HG03060 (cell line): ENCODE measurements at regions not wholly inside any gene's neighbourhood (a gene's known extent, or its start where the extent isn't known, plus 50 kb on each side); places are given as distances from the start of the nearest gene placed in this dataset.

Experiments used
- ATAC-seq: cut with Tn5 transposase; IDR thresholded peaks from one replicate; pipeline ENCODE4 v1.9.1; 2021; ENCODE audit warnings: low read depth, moderate number of reproducible peaks; ENCODE audit not compliant: unreplicated experiment

DNA sequence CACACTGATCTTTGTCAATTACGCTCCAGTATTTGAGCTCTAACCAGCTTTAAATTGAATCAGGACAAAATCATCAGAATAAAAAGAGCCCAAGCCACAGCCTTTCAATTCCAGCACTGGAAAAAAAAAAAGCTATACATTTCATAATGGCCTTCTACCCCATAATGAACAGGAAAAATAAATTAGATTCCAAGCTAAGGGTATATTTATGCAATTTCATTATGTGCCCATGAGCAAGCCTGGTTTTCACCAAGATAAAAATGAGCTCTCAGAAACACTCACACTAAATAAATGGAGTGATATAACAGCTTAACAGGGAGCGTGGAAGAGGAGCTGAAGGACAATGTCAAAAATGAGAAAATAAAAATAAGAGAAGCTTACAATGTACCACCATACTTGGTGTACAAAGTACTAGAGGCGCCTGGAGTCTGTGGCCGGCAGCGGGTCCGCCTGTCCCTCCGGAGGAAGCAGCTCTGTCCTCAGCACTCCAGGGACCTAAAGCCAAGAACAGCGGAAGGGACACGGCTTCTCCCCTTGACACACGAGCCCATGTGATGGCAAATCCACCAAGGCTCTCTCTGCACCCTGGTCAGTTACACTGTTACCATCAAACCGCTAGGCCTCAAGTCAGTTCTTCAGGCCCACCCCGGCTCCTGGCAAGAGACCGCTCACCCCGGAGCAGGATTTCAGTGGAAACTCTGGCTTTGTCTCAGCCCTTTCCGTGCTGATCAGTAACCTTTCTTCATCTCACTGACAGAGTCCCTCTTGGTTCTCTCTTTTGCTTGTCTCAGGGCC is 69.6 kb downstream of the RBFOX3 start:
- no peak for ATAC-seq

DNA sequence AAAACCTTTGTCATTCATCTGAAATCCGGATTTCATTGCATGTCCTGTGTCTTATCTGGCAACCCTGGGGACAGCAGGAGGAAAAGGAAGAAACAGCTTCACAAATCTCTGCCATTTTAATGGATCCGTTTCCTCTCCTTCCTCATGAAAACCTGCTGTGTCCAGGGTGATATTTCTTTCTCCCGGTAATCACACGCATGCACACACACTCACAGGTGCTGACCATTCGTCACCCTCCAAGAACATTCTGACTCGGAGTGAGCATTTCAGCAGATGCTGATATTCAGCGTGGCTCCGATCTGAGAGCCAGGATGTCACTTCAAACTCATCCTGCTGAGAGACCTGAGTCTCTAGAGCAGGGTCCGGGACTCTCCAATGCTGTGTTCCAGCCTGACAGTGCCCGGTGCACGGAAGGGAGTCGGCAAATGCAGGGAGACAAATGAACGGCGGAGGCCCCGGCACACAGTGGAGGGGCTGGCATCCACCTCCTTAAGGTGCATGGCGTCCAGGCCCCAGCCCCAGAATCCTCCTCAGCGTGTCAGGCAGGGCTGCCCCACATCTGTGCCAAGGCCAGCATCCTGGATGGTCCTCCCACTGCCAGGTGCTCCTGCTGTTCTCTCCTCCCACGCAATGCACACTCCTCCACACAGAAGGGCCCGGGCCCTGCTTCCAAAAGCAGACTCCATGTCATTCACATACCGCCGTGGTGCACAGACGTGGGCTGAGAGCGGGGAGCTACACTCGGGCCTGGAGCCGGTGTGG is 70.7 kb downstream of the RBFOX3 start:
- no peak for ATAC-seq

- ATAC-seq: no peak
Measured at GRCh38 chr17:79538291-79538690, 72.6 kb downstream of the RBFOX3 start.

GRCh38 chr17:79537686-79538085 is 73.2 kb downstream of the RBFOX3 start:
- no peak for ATAC-seq

- no peak for ATAC-seq
Measured at GRCh38 chr17:79537061-79537460, 73.8 kb downstream of the RBFOX3 start.

DNA sequence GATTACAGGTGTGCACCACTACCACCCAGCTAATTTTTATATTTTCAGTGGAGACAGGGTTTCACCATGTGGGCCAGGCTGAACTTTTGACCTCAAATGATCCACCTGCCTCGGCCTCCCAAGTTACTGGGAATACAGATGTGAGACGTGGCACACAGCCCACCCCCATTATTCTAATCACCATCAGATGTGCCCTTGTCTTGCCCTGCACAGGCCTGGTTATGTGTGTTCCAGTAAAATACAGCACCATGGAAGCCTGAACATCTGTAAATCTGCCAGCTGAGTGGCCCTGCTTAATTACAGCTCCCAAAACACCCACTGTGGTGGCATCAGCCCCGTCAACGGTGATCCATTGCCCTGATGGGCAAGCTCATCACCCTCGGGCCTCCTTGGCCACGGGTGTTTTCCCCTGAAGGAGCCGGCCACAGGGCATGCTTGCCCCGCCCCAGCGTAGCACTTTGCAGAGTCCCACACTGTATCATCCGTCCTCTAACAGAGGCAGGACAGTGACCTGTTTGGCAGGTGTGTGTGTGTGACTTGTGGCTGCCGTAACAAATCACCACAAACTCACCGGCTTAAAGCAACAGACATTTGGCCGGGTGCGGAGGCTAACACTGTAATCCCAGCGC is 74.5 kb downstream of the RBFOX3 start:
- no peak for ATAC-seq

GRCh38 chr17:79535728-79536025 is 75.2 kb downstream of the RBFOX3 start:
- ATAC-seq: no peak

- no peak for ATAC-seq
Measured at GRCh38 chr17:79534851-79535727, 75.8 kb downstream of the RBFOX3 start.

DNA sequence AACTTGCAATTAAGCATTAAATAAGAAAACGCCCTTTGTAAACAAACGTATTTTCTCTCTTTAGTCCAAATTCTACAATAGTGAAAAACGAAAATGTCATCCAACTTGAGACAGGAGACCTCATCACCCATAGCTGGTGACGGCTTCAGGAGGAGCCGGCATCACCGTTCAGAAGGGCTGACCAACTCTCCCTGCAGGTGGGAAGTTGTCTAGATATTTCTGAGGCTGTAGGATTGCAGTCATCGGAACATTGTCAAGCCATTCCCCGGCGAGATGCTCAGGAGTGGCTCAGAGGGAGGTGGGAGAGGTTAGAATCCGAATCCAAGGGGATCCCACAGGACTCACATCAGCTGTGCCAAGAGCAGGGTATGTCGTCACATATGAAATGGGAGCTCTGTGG is 76.7 kb downstream of the RBFOX3 start:
- ATAC-seq: no peak

GRCh38 chr17:79533116-79533515 is 77.7 kb downstream of the RBFOX3 start:
- ATAC-seq: no peak

GRCh38 chr17:79532107-79532790 is 78.6 kb downstream of the RBFOX3 start:
- no peak for ATAC-seq

- ATAC-seq: no peak
Measured at GRCh38 chr17:79531191-79532095, 79.4 kb downstream of the RBFOX3 start.

DNA sequence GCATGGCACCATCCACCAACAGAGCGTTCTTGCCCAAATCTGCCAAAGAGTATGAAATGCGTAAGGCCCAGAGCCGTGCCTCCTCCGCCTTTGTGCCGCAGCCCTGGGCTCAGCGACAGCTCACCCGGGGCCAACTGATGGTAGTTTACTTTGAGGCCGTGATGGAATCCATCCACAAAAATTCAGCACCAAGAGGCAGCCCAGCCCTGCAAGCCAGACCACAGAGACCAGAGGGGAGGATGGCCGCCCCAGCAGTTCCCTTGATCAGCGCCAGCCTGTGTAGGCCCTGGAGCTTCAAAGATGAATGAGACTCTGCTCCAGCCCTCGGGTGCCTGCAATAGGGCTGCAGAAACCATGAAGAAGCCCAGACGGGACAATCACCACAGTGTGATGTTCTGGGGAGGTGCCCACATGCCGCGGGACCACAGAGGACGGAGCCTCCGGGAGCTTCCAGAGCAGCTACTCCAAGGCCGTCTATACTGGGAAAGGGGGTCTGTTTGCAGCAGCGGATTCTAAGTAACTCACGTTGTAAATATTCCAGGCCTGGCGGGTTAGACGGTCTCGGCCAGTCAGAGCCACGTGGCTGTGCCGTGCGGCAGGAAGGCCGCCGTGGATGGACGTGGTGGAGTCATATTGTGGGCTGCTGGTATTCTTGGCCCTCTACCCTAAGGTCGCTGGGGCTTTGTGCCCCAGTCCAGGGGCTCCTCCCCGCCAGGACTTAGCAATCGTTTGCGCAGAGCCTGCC is 80.3 kb downstream of the RBFOX3 start:
- no peak for ATAC-seq

- ATAC-seq: no peak
Measured at GRCh38 chr17:79529661-79530081, 81.2 kb downstream of the RBFOX3 start.

DNA sequence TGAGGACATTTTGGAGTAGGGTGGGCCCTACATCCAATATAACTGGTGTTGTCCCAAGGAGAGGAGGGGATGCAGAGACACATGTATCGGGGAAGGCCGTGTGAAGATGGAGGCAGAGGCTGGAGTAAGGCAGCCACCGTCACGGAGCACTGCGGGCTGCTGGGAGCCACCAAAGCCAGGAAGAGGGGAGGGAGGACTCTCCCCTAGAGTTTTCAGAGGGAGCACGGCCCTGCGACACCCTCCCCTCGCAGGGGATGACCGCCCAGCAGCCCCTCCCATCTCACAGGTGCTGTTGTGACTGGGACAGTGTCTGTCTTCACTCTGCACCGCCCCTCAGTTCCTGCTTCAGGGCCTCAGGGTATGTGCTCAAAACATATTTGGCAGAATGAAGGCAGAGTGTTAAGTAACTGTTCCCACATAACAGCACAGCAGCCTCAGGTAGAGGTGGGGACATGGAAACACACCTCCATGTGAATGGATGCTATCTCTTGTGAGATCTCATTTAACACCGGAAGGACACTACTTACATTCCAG is 82.2 kb downstream of the RBFOX3 start:
- ATAC-seq: no peak

DNA sequence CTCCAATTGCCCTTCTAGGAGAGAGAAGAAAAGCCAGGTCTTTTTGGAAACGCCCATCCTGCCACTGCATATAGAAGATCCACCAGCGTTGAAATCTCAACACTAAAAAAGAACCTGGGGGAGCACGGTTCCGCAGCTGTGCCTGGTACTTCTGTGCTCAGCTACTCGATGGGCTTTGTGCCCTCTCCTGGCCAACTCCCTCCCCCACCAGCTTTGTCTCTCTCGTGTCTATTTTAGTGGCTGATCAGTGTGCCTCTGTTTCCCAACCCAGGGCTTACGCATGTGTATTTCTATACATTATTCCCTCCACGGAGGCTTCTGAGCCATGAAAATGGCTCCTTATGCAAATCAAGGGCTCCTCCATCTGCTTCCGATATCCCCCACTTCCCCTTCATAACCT is 83.5 kb downstream of the RBFOX3 start:
- ATAC-seq: no peak

- ATAC-seq: no peak
Measured at GRCh38 chr17:79525793-79526677, 84.8 kb downstream of the RBFOX3 start.
